GM18499 (cell line): ENCODE measurements at regions not wholly inside any gene's neighbourhood (a gene's known extent, or its start where the extent isn't known, plus 50 kb on each side); places are given as distances from the start of the nearest gene placed in this dataset.
A peak's percentile ranks its signal among the peaks of the same experiment; 100 is the strongest.

Source experiments
- ATAC-seq: cut with Tn5 transposase; IDR thresholded peaks from one replicate; pipeline ENCODE4 v1.9.1; 2021; ENCODE audit warnings: moderate number of reproducible peaks; ENCODE audit not compliant: insufficient read depth, unreplicated experiment

DNA sequence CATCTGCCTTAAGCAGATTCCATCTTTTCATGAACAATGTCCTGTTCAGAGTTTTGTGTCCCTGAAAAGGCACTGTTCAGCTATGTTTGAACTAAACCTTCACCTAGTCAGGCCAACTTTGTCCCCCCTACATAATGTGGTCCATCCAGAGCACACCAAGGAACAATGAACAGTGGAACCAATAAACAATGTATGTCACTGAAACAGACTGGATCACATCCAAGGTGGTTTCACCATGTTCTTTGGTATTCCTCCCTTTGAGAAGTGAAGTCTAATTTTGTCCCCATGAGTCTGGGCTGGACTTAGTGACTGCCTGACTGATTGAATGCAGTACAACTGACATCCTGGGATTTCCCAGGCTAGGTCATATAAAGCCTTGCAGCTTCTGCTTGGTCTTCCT is 174.5 kb downstream of the SLC24A2 start:
- ATAC-seq = no peak

DNA sequence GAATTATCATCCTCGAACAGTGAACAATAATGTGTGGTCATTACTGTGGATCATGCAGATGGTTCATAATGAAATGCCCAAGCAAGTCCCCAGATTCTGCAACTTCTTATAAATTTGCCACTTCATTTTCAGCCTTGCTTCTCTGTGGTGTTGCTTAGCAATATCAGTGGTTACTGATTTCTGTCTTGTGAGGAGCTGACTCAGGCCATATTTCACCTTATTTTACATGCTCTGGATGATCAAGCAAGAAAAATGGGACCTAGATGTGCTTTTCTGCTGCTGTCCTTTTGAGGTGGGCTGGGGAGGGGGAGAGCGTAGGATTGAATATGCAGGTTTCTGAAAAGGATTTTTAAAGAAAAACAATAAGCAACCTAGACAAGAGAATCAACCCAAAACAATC is 188.3 kb downstream of the SLC24A2 start:
- no peak for ATAC-seq

DNA sequence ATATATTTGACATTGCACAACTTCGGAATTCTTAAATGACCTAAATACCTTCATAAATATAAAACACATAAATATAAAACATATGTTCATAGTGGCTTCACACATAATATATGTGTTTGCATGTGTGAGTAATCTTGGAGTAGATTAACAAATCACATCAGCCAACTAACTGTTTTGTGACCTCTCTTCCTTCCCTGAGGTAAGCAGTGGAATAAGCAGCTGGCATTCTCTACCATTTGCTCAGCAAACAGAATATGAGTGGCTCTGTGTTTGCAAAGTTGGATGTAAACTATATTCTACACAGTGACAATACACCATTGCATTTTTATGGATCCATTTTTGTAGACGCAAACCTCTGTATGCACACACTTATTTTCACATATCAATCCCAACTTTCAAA is 189.9 kb downstream of the ACER2 start:
- no peak for ATAC-seq

DNA sequence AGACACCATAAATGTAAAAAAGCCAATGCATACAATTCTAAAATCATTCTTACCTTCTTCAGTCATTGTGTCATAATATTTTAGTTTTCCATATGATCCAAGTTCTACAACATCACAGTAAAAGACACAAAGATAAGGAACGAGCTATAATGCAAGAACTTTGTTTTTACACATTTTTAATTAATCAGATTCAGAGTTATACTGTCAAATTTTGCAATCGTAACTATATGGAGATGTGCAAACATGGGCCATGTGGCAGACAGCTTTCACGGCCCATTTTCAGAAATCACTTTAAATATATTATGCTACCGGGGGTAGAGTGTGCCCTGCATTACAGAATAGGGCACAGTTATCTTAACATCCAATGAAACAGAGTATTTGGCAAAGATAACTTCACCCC is 188.4 kb downstream of the ACER2 start:
- no peak for ATAC-seq

DNA sequence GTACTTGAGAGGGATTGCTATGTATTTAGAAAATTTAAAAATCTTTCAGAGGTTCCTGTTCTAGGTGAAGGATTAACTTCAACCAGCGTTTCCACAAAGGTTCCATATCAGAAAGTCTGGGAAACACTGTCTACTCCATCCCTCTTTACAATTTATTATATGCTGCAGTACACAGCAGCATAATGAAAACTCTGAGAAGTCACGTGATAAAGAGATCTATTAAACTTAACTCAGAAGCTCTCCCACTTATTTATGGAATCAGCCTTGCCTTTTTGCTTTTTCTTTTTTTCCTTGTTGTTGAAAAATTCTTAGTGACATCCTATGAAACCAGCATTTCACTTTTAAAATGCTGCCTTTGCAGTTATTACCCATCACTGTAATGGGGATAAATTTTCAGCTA is 186.2 kb downstream of the ACER2 start:
- ATAC-seq = no peak

DNA sequence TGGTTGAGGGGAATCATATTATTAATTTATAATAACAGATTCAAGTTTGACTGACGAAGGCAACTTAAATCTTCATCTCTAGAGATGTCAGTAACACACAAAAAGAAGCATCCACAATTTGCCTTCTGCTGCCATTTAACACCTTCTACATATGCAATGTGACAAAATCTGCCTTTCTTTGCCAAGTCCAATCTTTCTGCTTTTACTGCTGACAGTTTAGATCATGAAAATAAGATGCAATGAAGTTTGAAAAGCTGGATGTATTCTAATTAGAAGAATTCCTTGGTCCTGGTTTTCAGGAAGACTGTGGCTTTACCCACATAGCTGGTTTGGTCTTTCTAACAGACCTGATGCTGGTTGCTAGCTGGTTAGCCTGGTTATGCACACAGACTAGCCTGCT is 178.9 kb downstream of the ACER2 start:
- ATAC-seq = no peak

DNA sequence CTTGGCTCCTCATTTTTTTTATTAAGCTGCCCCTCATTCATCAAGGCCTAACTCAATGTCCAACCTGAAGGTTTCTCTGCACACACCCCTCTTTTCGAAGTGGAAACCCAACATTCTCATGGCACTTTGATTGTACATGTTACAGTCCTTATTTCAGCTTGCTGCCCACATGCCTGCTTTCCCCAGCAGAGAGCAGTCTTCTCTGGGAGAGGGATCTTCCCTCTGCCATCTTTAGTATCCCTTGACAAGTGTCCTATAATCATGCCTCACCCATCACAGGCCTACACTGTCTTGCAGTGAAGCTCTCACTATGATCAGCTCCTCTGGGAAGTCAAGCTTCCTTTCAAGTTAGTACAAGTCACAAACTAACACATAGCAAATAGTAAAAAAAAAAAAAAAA is 175.1 kb downstream of the ACER2 start:
- ATAC-seq = no peak

DNA sequence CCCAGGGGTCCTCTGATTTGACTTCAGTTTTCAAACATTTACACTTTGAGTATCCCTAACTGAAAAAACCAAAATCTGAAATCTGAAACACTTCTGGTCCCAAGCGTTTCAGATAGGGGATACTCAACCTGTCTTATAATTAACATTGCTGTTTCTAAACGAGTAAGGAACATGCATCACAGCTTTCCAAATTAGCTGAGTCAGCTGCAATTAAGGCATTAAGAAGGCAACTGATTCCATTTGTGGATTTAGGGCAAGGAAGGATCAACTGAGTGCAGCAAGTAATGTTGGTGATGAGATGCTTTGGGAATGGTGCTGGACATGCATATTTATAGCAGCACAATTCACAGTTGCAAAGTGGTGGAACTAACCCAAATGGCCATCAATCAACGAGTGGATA is 168.6 kb downstream of the ACER2 start:
- ATAC-seq = no peak

- no peak for ATAC-seq
These were observed 160.1 kb downstream of the ACER2 start for GRCh38 chr9:19568946-19569345.

GRCh38 chr9:19564396-19565061 is 155.7 kb downstream of the ACER2 start:
- ATAC-seq = no peak

GRCh38 chr9:19555214-19555613 is 146.4 kb downstream of the ACER2 start:
- ATAC-seq = no peak

DNA sequence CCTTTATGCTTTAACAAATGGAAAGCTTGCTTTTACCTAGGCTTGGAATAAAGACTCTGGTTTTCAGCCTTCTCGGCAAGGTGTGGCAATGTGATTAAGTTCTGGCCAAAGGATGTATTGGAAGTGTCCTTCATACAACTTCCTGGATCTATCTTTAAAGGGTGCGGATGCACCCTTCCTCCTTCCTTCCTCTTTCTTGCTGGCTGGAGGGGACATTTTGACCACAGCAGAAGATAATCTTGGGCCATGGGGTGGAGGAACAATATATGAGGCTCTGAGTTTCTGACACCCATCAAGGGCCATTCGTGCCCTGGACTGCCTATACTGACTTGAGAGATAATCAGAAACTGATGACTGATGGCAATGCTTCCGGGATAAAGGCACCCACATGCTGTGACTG is 145.7 kb downstream of the ACER2 start:
- ATAC-seq = no peak

DNA sequence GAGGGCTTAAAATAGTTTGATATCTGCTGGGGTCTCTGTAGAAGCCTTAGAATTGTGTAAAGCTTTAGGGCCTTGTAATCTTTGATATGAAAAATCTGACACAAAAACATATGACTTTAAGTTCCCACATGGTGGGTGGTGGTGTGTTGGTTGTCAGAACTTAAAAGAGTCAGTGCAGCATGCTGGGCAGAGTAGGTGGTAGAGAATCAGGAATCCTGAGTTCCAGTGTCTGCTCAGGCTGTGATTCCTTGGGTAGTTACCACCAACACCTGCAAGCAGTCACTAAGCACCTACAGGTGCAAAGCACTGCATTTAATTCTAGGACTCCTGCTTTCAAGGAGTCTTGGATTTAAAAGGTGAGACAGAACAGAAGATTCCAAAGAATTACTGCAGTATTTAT is 144.6 kb downstream of the ACER2 start:
- no peak for ATAC-seq

DNA sequence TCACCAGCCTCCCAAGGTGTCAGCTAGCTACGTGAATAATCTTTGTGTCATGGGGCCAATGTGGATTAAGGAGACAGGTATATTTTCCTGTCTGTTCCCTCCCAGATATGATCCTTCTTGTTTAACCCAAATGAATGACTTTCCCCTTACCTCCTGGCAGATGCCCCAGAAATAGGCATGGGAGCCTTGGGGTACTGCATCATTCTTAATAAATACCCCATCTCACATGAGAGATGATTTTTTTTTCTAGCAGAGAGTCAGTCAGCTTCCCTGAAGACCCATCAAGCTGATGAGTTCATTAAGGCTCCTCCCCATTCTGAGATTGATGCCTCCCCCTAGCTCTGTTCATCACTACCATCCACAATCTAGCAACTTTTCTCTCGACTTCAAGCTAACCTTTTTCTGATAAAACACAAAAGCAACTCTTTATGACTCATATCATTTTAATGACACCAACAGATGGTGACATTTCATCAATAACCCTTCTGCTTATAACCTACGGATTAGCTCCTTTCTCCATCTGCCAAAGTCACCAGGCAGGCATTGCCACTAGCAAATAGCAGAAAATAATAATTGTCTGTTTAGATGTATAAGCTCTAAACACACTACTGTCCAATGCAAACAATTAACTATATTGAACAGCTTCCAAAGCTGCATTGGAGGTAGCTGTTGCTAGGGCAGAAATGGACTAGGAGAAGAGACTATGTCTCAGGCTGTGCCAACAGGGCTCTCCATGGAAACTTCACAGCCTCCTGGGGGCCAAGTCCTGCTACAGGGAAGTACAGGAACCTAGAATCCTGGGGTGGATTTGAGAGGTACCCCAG is 143.7 kb downstream of the ACER2 start:
- ATAC-seq = no peak

- peak; percentile 43 for ATAC-seq
These were observed 142.5 kb downstream of the ACER2 start for GRCh38 chr9:19551124-19551929.

DNA sequence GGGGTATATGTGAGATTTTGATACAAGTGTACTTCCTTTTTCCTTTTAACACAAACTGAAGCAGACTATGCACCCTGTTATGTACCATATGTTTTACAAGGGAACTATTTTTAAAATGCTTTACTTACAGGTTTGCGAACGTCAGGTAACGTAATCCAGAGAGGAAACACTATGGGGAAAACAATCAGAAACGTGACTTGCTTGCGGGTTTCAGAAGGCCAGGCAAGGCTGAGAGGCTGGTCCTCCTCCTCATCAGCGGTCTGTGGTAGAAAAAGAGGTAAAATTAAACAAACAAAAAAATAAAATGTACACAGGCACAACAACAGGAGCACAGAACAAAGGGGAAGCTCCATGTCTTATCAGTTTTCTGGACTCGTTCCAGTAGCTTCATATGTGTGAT is 141.2 kb downstream of the ACER2 start:
- no peak for ATAC-seq

DNA sequence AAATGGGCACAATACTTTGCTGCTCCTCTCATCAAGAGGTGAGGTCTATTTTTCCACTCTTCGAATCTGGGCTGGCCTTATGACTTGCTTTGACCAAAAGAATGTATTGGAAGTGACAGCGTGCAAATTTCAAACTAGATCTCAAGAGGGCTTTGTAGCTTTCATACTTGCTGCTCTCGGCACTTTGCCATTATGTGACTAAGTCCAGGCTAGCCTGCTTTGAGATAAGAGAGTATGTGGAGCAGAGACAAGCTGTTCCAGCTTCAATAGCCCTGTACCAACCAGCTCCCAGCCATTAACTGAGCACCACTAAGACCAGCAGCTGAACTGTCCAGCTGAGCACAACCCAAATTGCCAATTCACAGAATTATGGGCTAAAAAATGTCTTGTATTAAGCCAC is 124.6 kb downstream of the ACER2 start:
- ATAC-seq = no peak

DNA sequence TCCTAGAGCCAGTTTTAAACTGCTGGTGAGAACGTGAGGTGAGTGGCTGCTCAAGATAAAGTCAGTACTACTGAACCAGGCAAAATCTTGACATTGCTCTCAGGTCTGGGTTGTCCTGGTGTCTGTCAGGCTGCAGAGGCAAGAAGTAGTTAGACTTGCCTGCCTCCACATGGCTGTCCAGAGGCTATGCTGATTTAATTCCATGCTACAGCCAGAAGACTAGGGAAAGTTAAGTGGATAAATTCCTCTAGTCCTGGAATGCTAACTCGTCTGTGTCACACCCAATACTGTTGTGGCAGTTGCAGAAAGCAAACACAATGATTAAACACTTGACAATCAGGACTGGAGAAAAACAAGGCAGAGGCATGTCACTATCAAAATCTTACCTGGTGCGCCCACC is 118.9 kb downstream of the ACER2 start:
- no peak for ATAC-seq

GRCh38 chr9:19522558-19522957 is 113.7 kb downstream of the ACER2 start:
- no peak for ATAC-seq

DNA sequence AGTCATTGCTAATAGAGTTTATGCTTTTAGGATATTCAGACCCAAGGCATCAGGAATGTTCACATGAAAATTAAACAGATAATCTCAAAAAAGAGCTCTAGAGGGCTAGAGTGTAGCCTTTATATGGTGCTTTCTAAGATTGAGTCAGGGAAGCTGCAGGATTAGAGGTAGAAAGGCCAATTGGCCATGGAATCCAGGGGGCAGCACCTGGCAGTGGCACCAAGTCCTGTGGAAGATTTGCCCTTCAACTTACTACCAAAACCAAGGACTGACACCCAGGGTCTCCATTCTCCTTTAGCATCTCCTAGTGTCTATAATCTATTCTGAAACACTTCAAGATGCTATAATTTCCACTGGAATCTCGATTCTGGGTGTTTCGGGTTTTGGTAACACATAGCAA is 112.4 kb downstream of the ACER2 start:
- no peak for ATAC-seq
